ENCODE measurements at regions not wholly inside any gene's neighbourhood (a gene's known extent, or its start where the extent isn't known, plus 50 kb on each side); places are given as distances from the start of the nearest gene placed in this dataset.
"Not testable (repeated sequence)": the region's sequence is repeated elsewhere in the genome, so short reads cannot be mapped to it uniquely, and the experiment has no call there.

DNA sequence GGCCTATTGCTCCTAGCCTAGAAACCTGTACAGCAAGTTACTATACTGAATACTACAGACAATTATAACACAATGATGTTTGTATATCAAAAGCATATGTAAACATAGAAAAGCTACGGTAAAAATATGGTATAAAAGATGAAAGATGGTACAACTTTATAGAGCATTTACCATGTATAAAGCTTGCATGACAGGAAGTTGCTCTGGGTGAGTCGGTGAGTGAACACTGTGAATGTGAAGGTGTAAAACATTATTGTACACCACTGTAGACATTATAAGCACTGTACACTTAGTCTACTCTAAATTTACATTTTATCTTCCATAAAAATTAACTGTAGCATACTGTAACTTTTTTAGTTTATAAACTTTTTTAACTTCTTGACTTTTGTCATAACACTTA is 674.3 kb upstream of the ZWINT start:
- CTCF ChIA-PET = no interaction called here
- no peak for ATAC-seq (replicated peaks in 1 of 4)
- H3K4me3 Mint-ChIP-seq = no peak overlapping the region
- no peaks in the 10 kb centered on the region for H3K27me3 Mint-ChIP-seq
- H3K4me3 ChIP-seq (ENCODE audit: control insufficient read depth in 1 of 2, extremely low read depth in 1 of 2, low read length in 1 of 2) = no peak overlapping the region
- no peaks in the 10 kb centered on the region for H3K36me3 Mint-ChIP-seq
- no peak overlapping the region for H3K27ac Mint-ChIP-seq
- no peaks in the 10 kb centered on the region for H3K9me3 ChIP-seq
- POLR2A ChIA-PET = no interaction called here
- H3K4me1 ChIP-seq (ENCODE audit: control insufficient read depth in 1 of 2, extremely low read depth in 1 of 2, insufficient read depth in 2 of 2, low read length in 2 of 2) = no peaks in the 10 kb centered on the region
- no peaks in the 10 kb centered on the region for H3K27me3 ChIP-seq (replicated peaks in 1 of 2; ENCODE audit: control insufficient read depth in 2 of 2, extremely low read depth in 1 of 2, insufficient read depth in 2 of 2, low read length in 1 of 2)
- H3K27ac ChIP-seq (ENCODE audit: low read length) = no peak overlapping the region
- no peaks in the 10 kb centered on the region for H3K36me3 ChIP-seq (ENCODE audit: control insufficient read depth in 2 of 2, extremely low read depth in 1 of 2, insufficient read depth in 1 of 2, low read length in 1 of 2)
- H3K4me1 Mint-ChIP-seq = no peaks in the 10 kb centered on the region
- no CpG with 5 or more reads among the region's 2 CpGs for WGBS (ENCODE audit: insufficient coverage)
- no peak for DNase-seq
- H3K9me3 Mint-ChIP-seq = peaks cover 16 to 35% (median 19%) of the 10 kb centered on the region in 3 donors

DNA sequence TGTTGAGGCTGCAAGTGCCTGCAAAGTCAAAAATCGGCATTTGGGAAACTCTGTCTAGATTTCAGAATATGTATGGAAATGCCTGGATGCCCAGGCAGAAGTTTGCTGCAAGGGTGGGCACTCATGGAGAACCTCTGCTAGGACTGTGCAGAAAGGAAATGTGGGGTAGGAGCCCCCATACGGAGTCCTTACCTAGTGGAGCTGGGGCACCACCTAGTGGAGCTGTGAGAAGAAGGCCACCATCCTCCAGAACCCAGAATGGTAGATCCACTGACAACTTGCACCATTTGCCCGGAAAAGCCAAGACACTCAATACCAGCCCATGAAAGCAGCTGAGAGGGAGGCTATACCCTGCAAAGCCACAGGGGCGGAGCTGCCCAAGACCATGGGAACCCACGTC is 671.2 kb upstream of the ZWINT start:
- H3K27ac ChIP-seq (ENCODE audit: low read length); H3K4me3 Mint-ChIP-seq; H3K4me3 ChIP-seq (ENCODE audit: control insufficient read depth in 1 of 2, extremely low read depth in 1 of 2, low read length in 1 of 2); ATAC-seq (replicated peaks in 1 of 4); H3K4me1 ChIP-seq (ENCODE audit: control insufficient read depth in 1 of 2, extremely low read depth in 1 of 2, insufficient read depth in 2 of 2, low read length in 2 of 2); H3K36me3 Mint-ChIP-seq; DNase-seq; H3K4me1 Mint-ChIP-seq; H3K27me3 ChIP-seq (replicated peaks in 1 of 2; ENCODE audit: control insufficient read depth in 2 of 2, extremely low read depth in 1 of 2, insufficient read depth in 2 of 2, low read length in 1 of 2); H3K9me3 ChIP-seq; H3K27me3 Mint-ChIP-seq; H3K27ac Mint-ChIP-seq; POLR2A ChIA-PET; CTCF ChIA-PET; H3K36me3 ChIP-seq (ENCODE audit: control insufficient read depth in 2 of 2, extremely low read depth in 1 of 2, insufficient read depth in 1 of 2, low read length in 1 of 2): not testable (repeated sequence)
- H3K9me3 Mint-ChIP-seq = peaks cover 21 to 36% (median 25%) of the 10 kb centered on the region in 3 donors
- 87% methylated on average over 3 of the region's 5 CpGs for WGBS (ENCODE audit: insufficient coverage)

DNA sequence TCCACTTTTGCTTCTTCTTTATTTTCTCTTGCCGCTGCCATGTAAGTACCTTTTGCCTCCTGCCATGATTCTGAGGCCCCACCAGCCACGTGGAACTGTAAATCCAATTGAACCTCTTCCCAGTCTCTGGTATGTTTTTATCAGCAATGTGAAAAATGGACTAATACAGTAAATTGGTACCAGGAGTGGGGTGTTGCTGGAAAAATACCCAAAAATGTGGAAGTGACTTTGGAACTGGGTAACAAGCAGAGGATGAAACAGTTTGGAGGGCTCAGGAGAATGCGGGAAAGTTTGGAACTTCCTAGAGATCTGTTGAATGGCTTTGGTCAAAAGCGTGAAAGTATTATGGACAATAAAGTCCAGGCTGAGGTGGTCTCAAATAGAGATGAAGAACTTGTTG is 670.3 kb upstream of the ZWINT start:
- Histone ChIP-seq H3K9me3 (no peaks in the 10 kb centered on the region), H3K4me1 (ENCODE audit: control insufficient read depth in 1 of 2, extremely low read depth in 1 of 2, insufficient read depth in 2 of 2, low read length in 2 of 2) (no peaks in the 10 kb centered on the region), H3K4me3 (ENCODE audit: control insufficient read depth in 1 of 2, extremely low read depth in 1 of 2, low read length in 1 of 2) (no peak overlapping the region), H3K27ac (ENCODE audit: low read length) (no peak overlapping the region), H3K27me3 (replicated peaks in 1 of 2; ENCODE audit: control insufficient read depth in 2 of 2, extremely low read depth in 1 of 2, insufficient read depth in 2 of 2, low read length in 1 of 2) (no peaks in the 10 kb centered on the region), H3K36me3 (ENCODE audit: control insufficient read depth in 2 of 2, extremely low read depth in 1 of 2, insufficient read depth in 1 of 2, low read length in 1 of 2) (no peaks in the 10 kb centered on the region)
- ChIA-PET POLR2A (no interaction called here), CTCF (no interaction called here)
- DNase-seq (no peak), ATAC-seq (replicated peaks in 1 of 4) (no peak)
- Mint-ChIP-seq H3K4me1 (no peaks in the 10 kb centered on the region), H3K36me3 (no peaks in the 10 kb centered on the region), H3K27ac (no peak overlapping the region), H3K27me3 (no peaks in the 10 kb centered on the region), H3K9me3 (peaks cover 21 to 33% (median 22%) of the 10 kb centered on the region in 3 donors), H3K4me3 (no peak overlapping the region)
- WGBS (ENCODE audit: insufficient coverage) = 96% methylated on average over 3 of the region's 4 CpGs

DNA sequence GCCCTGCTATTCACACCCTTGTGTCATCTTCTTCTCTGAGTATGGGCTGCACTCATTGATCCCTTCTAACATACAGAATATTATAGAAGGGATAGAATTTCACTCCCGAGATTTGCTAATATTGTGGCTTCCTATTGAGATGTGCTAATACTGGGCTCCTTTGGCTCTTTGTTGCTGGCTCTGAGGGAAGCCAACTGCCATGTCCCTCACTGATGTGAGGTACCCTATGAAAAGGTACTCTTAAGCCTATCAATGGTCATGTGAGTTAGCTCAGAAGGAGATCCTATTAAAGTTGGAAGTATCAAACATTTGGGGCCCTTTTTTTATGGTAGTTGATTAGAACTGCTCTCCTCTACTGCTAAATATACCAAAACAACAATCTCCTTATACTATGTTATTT is 665.2 kb upstream of the ZWINT start:
- H3K9me3 ChIP-seq = no peaks in the 10 kb centered on the region
- Mint-ChIP-seq H3K27ac (no peak overlapping the region), H3K4me3 (no peak overlapping the region), H3K4me1 (no peaks in the 10 kb centered on the region), H3K36me3 (no peaks in the 10 kb centered on the region), H3K27me3 (no peaks in the 10 kb centered on the region), H3K9me3 (peaks cover 12 to 20% (median 17%) of the 10 kb centered on the region in 3 donors)
- H3K27me3 ChIP-seq (replicated peaks in 1 of 2; ENCODE audit: control insufficient read depth in 2 of 2, extremely low read depth in 1 of 2, insufficient read depth in 2 of 2, low read length in 1 of 2) = no peaks in the 10 kb centered on the region
- no peak overlapping the region for H3K4me3 ChIP-seq (ENCODE audit: control insufficient read depth in 1 of 2, extremely low read depth in 1 of 2, low read length in 1 of 2)
- ATAC-seq (replicated peaks in 1 of 4) (no peak), DNase-seq (no peak)
- WGBS (ENCODE audit: insufficient coverage) = no CpG with 5 or more reads among the region's 1 CpG
- H3K27ac ChIP-seq (ENCODE audit: low read length) = no peak overlapping the region
- CTCF ChIA-PET = no interaction called here
- H3K4me1 ChIP-seq (ENCODE audit: control insufficient read depth in 1 of 2, extremely low read depth in 1 of 2, insufficient read depth in 2 of 2, low read length in 2 of 2) = no peaks in the 10 kb centered on the region
- no peaks in the 10 kb centered on the region for H3K36me3 ChIP-seq (ENCODE audit: control insufficient read depth in 2 of 2, extremely low read depth in 1 of 2, insufficient read depth in 1 of 2, low read length in 1 of 2)
- POLR2A ChIA-PET = no interaction called here

DNA sequence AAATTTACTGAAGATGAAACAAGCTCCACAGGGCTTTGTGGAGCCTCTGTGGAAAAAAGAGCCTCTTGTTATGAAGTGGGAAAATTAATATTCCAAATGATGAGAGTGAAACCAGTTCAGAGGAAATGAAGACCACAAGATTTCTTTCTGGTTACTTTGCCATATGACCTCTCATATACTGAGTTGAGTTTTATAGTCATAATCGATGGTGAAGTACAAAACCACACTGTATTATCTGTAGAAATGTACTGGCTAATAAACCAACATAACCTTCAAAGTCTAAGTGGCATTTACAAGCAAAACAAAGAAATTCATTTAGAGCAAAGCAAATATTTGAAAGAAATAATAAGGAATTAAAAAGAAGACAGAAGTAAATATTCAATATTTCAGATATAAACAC is 662.6 kb upstream of the ZWINT start:
- H3K27me3 ChIP-seq (replicated peaks in 1 of 2; ENCODE audit: control insufficient read depth in 2 of 2, extremely low read depth in 1 of 2, insufficient read depth in 2 of 2, low read length in 1 of 2) = no peaks in the 10 kb centered on the region
- POLR2A ChIA-PET = no interaction called here
- no peaks in the 10 kb centered on the region for H3K9me3 ChIP-seq
- H3K36me3 Mint-ChIP-seq = no peaks in the 10 kb centered on the region
- CTCF ChIA-PET = no interaction called here
- no peak for ATAC-seq (replicated peaks in 1 of 4)
- DNase-seq = no peak
- peaks cover 0 to 11% (median 10%) of the 10 kb centered on the region in 3 donors for H3K9me3 Mint-ChIP-seq
- H3K27ac Mint-ChIP-seq = no peak overlapping the region
- WGBS (ENCODE audit: insufficient coverage) = no CpG with 5 or more reads among the region's 1 CpG
- no peak overlapping the region for H3K27ac ChIP-seq (ENCODE audit: low read length)
- H3K4me3 ChIP-seq (ENCODE audit: control insufficient read depth in 1 of 2, extremely low read depth in 1 of 2, low read length in 1 of 2) = no peak overlapping the region
- no peaks in the 10 kb centered on the region for H3K4me1 Mint-ChIP-seq
- no peaks in the 10 kb centered on the region for H3K36me3 ChIP-seq (ENCODE audit: control insufficient read depth in 2 of 2, extremely low read depth in 1 of 2, insufficient read depth in 1 of 2, low read length in 1 of 2)
- H3K4me3 Mint-ChIP-seq = no peak overlapping the region
- no peaks in the 10 kb centered on the region for H3K27me3 Mint-ChIP-seq
- H3K4me1 ChIP-seq (ENCODE audit: control insufficient read depth in 1 of 2, extremely low read depth in 1 of 2, insufficient read depth in 2 of 2, low read length in 2 of 2) = no peaks in the 10 kb centered on the region

DNA sequence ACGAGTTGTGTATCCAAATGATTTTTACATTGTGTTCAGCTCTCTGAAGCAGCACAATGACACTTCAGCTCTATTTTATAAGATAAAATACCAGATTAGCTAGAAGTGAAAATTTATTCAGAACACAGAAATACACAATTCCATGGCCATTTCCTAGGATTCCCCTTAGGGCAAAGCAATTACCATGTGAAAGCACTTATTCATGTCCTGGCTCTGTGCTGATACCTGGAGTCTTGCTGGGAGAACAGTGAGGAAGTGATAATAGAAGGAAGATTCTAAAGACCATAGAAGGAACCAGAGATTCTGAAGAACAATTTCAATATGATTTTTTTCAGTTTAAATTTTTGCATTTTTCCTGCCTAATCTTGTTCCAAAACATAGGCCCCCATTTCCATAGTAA is 657.4 kb upstream of the ZWINT start:
- WGBS (ENCODE audit: insufficient coverage) = no CpG with 5 or more reads among the region's 1 CpG
- POLR2A ChIA-PET = no interaction called here
- no peaks in the 10 kb centered on the region for H3K9me3 ChIP-seq
- no peak overlapping the region for H3K4me3 ChIP-seq (ENCODE audit: control insufficient read depth in 1 of 2, extremely low read depth in 1 of 2, low read length in 1 of 2)
- no peaks in the 10 kb centered on the region for H3K4me1 ChIP-seq (ENCODE audit: control insufficient read depth in 1 of 2, extremely low read depth in 1 of 2, insufficient read depth in 2 of 2, low read length in 2 of 2)
- ATAC-seq (replicated peaks in 1 of 4) = no peak
- H3K36me3 ChIP-seq (ENCODE audit: control insufficient read depth in 2 of 2, extremely low read depth in 1 of 2, insufficient read depth in 1 of 2, low read length in 1 of 2) = no peaks in the 10 kb centered on the region
- H3K9me3 Mint-ChIP-seq = peaks cover 6 to 18% (median 18%) of the 10 kb centered on the region in 3 donors
- H3K27me3 Mint-ChIP-seq = no peaks in the 10 kb centered on the region
- CTCF ChIA-PET = no interaction called here
- no peaks in the 10 kb centered on the region for H3K36me3 Mint-ChIP-seq
- H3K4me1 Mint-ChIP-seq = no peaks in the 10 kb centered on the region
- H3K4me3 Mint-ChIP-seq = no peak overlapping the region
- no peak for DNase-seq
- no peak overlapping the region for H3K27ac Mint-ChIP-seq
- H3K27me3 ChIP-seq (replicated peaks in 1 of 2; ENCODE audit: control insufficient read depth in 2 of 2, extremely low read depth in 1 of 2, insufficient read depth in 2 of 2, low read length in 1 of 2) = no peaks in the 10 kb centered on the region
- no peak overlapping the region for H3K27ac ChIP-seq (ENCODE audit: low read length)

DNA sequence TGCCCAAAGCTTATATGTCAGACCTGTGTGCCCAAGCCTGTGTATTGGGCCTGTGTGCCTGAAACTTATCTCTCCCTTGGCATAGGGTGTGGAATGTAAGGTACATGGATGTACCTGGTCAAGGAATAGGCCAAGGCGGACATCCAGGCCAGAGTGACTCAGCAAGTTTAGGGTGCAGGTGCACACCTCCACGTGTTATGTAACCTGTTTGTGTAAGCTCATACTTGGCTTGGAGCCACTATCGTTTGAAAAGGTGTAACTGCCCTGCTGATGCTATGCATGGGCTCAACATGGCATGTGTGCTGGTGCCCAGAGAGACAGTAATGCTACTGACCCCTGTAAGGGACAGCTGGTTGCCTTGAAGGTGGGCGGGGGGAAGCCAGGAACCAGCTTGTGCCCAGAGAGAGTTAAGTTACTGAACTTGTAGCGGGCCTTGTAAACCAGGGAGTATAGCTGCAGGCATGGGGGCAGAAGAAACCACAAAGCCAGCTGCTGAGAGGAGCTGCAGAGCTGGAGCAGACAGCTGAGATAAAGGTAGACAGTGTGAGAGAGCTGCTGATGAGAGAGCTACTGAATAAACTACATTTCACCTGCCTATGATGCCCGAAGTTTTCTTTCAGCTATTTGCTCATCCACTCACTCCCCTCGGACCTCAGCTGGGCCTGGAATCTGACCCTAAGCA is 656.4 kb upstream of the ZWINT start:
- Histone ChIP-seq H3K36me3 (ENCODE audit: control insufficient read depth in 2 of 2, extremely low read depth in 1 of 2, insufficient read depth in 1 of 2, low read length in 1 of 2) (no peaks in the 10 kb centered on the region), H3K9me3 (no peaks in the 10 kb centered on the region), H3K27ac (ENCODE audit: low read length) (no peak overlapping the region), H3K27me3 (replicated peaks in 1 of 2; ENCODE audit: control insufficient read depth in 2 of 2, extremely low read depth in 1 of 2, insufficient read depth in 2 of 2, low read length in 1 of 2) (no peaks in the 10 kb centered on the region), H3K4me3 (ENCODE audit: control insufficient read depth in 1 of 2, extremely low read depth in 1 of 2, low read length in 1 of 2) (no peak overlapping the region), H3K4me1 (ENCODE audit: control insufficient read depth in 1 of 2, extremely low read depth in 1 of 2, insufficient read depth in 2 of 2, low read length in 2 of 2) (no peaks in the 10 kb centered on the region)
- Mint-ChIP-seq H3K36me3 (no peaks in the 10 kb centered on the region), H3K27ac (no peak overlapping the region), H3K9me3 (peaks cover 6 to 18% (median 18%) of the 10 kb centered on the region in 3 donors), H3K27me3 (no peaks in the 10 kb centered on the region), H3K4me1 (no peaks in the 10 kb centered on the region), H3K4me3 (no peak overlapping the region)
- CTCF ChIA-PET = no interaction called here
- 64% methylated on average over 6 of the region's 7 CpGs for WGBS (ENCODE audit: insufficient coverage)
- DNase-seq (no peak), ATAC-seq (replicated peaks in 1 of 4) (no peak)
- POLR2A ChIA-PET = no interaction called here

All from T-cell (primary cell).